ENCODE measurements at regions not wholly inside any gene's neighbourhood (a gene's known extent, or its start where the extent isn't known, plus 50 kb on each side); places are given as distances from the start of the nearest gene placed in this dataset.

DNA sequence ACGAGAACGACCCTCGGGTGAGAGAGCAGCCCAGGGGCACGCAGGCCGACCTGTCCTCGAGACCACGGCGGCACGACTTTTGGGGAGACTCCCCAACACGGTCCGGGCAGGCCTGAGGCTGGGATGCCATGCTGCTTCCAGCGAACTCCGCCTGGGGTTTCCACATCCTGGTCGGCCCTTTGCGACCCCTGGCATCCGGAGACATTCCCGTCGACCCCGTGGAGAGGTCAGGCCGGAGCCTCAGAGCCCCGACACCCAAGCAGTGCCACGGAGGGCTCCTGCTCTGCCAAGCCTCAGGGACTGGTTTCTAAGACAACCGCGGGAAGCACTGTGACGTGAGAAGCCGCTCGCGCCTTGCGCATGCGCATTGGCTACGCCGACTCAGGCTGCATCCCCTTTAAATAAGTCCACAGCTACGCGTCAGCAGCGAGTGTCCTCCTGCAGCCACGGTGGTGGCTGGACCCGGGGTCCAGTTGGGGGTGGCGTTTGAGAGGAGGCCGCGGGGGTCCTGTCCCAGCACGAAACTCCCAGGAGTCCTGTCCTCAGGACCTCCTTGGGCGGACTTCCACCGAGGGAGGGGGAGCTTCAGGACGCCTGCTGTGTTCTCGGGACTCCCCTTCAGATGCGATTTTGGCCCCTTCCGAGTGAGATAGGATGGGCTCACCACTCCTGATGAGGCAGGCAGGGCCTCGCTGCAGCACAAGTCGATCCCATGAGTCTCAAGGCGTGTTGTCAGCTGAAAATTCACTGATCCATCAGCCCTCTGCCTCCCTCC, 1089.3 kb upstream of the DEFB115 start:
- Histone ChIP-seq H3K4me2 (ENCODE audit: low read depth, low read length) (no peak overlapping the region), H3K4me3 (replicated peaks in 1 of 3; ENCODE audit: insufficient read depth in 1 of 3, low read depth in 2 of 3, low read length in 3 of 3) (no peak overlapping the region), H3K27ac (ENCODE audit: extremely low read length, insufficient read depth, low read length) (no peak overlapping the region), H3K27me3 (ENCODE audit: control insufficient read depth in 1 of 2, insufficient read depth in 2 of 2, low read length in 2 of 2) (no peaks in the 10 kb centered on the region; a peak in 1 of 5 replicates), H3K4me1 (ENCODE audit: insufficient read depth, low read length) (no peaks in the 10 kb centered on the region), H3K36me3 (replicated peaks in 1 of 2; ENCODE audit: control insufficient read depth in 1 of 2, insufficient read depth in 2 of 2, low read length in 2 of 2) (no peaks in the 10 kb centered on the region), H4K20me1 (ENCODE audit: insufficient read depth, low read length) (no peaks in the 10 kb centered on the region), H3K79me2 (ENCODE audit: insufficient read depth, low read length) (no peaks in the 10 kb centered on the region), H3K9me3 (ENCODE audit: low read length) (peaks cover 71% of the 10 kb centered on the region), H2AFZ (ENCODE audit: low read length) (no peak overlapping the region), H3K9ac (ENCODE audit: insufficient read depth, low read depth, low read length) (no peak overlapping the region)
- intact Hi-C loops (cut with micrococcal nuclease; ENCODE audit: unreplicated experiment), result no loop called here
- CTCF ChIA-PET (ENCODE audit: low intra/inter-chr PET ratio, low total read pairs), result no interaction called here
- ATAC-seq (no peak), FAIRE-seq (no peak), DNase-seq (ENCODE audit: low spot score) (no peak)
- in situ Hi-C loops (cut with HindIII; ENCODE audit: extremely low pct_ligation_motif_present, low pct_unique_long_range_greater_than_20kb), result no loop called here
- POLR2A ChIA-PET, result no interaction called here
- 15% methylated on average over 4 of the region's 50 CpGs for WGBS (ENCODE audit: low lambda C conversion rate)
- TF ChIP-seq ZUFSP (CRISPR knock-in tag; IDR thresholded peaks at IDR 0.05; ENCODE audit: borderline replicate concordance), result no peak
- no peak for TF ChIP-seq ZNF740 (CRISPR knock-in tag; IDR thresholded peaks at IDR 0.05)
- no peak for TF ChIP-seq MED1 (CRISPR knock-in tag; IDR thresholded peaks at IDR 0.05)
- no peak for TF ChIP-seq ELF3 (CRISPR knock-in tag; IDR thresholded peaks at IDR 0.05)
- no peak for TF ChIP-seq GATAD2A (CRISPR knock-in tag; IDR thresholded peaks at IDR 0.05)
- TF ChIP-seq HNRNPK (IDR thresholded peaks at IDR 0.05; ENCODE audit: low read depth, low read length, poor library complexity, severe bottlenecking), result no peak
- no peak for TF ChIP-seq HMG20B (CRISPR knock-in tag; conservative IDR thresholded peaks at IDR 0.05)
- no peak for TF ChIP-seq PHF5A (CRISPR knock-in tag; IDR thresholded peaks at IDR 0.05; ENCODE audit: low read depth, unreplicated experiment)
- no peak for TF ChIP-seq ELK4 (CRISPR knock-in tag; IDR thresholded peaks at IDR 0.05; ENCODE audit: borderline replicate concordance)
- TF ChIP-seq ZNF143 (CRISPR knock-in tag; IDR thresholded peaks at IDR 0.05), result no peak
- no TSS peak for BruUV-seq (replicated peaks)
